VCaP (cell line): ENCODE measurements at regions not wholly inside any gene's neighbourhood (a gene's known extent, or its start where the extent isn't known, plus 50 kb on each side); places are given as distances from the start of the nearest gene placed in this dataset.

ENCODE experiments used
- H3K27ac ChIP-seq: fragments of 450-650 bp; 2 replicates; pipeline ENCODE4 v1.5.1; 2017
- CTCF ChIP-seq: fragments of 450-650 bp; conservative IDR thresholded peaks from 2 replicates; pipeline ENCODE4 v1.5.1; 2017; ENCODE audit warnings: mild to moderate bottlenecking, moderate library complexity

- TF ChIP-seq CTCF = no peak
- no peak overlapping the region for H3K27ac ChIP-seq
These were observed 190.1 kb upstream of the AGAP1 start for GRCh38 chr2:235303499-235304291.

GRCh38 chr2:235305678-235306077 is 188.2 kb upstream of the AGAP1 start:
- no peak for TF ChIP-seq CTCF
- H3K27ac ChIP-seq = no peak overlapping the region

- TF ChIP-seq CTCF = no peak
These were observed 182.8 kb upstream of the AGAP1 start for GRCh38 chr2:235311044-235311443.

GRCh38 chr2:235312571-235312970 is 181.3 kb upstream of the AGAP1 start:
- H3K27ac ChIP-seq = no peak overlapping the region
- TF ChIP-seq CTCF = no peak

More at GRCh38 chr2:235311044-235311443, 182.8 kb upstream of the AGAP1 start:
- no peak overlapping the region for H3K27ac ChIP-seq

- H3K27ac ChIP-seq = no peak overlapping the region
- TF ChIP-seq CTCF = no peak
These were observed 179.4 kb upstream of the AGAP1 start for GRCh38 chr2:235314371-235314930.

- no peak for TF ChIP-seq CTCF
- H3K27ac ChIP-seq = no peak overlapping the region
These were observed 174.7 kb upstream of the AGAP1 start for GRCh38 chr2:235319095-235319494.

GRCh38 chr2:235320326-235320725 is 173.5 kb upstream of the AGAP1 start:
- no peak overlapping the region for H3K27ac ChIP-seq
- TF ChIP-seq CTCF = no peak
